ENCODE measurements at regions not wholly inside any gene's neighbourhood (a gene's known extent, or its start where the extent isn't known, plus 50 kb on each side); places are given as distances from the start of the nearest gene placed in this dataset.

DNA sequence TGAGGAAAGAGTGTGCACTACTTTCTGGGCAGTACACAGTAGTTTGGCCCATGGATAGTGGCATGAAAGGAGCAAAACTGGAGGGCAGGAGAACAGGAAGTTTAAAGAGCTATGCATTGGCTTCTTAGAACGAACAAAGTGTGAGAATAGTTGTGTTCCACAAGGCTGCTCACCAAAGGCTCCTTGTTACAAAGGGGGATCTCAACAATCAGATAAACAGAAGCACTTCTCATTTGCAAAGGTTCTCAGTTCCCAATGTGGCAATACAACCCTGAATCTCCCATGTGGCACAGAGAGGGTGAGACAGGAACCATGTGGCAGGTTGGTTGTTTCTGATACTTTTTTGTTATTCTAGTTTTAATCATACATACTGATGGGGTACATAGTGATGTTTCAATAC, 158.4 kb downstream of the CARTPT start:
- TF ChIP-seq GATA2 (IDR thresholded peaks at IDR 0.05; ENCODE audit: low read depth, low read length) (no peak), GATA3 (IDR thresholded peaks at IDR 0.05; ENCODE audit: low read depth, low read length) (no peak)

Measured in SH-SY5Y (cell line).